ENCODE measurements at regions not wholly inside any gene's neighbourhood (a gene's known extent, or its start where the extent isn't known, plus 50 kb on each side); places are given as distances from the start of the nearest gene placed in this dataset.

GRCh38 chr4:182174979-182175378 is 68.2 kb upstream of the TENM3 start:
- DNase-seq: no peak

GRCh38 chr4:182175788-182176519 is 67.2 kb upstream of the TENM3 start:
- DNase-seq: no peak

- no peak for DNase-seq
Observed at GRCh38 chr4:182177166-182177565, 66.0 kb upstream of the TENM3 start.

- peak; percentile 57 for DNase-seq
Observed at GRCh38 chr4:182179105-182179504, 64.1 kb upstream of the TENM3 start.

GRCh38 chr4:182179751-182180150 is 63.5 kb upstream of the TENM3 start:
- no peak for DNase-seq

GRCh38 chr4:182185491-182185890 is 57.7 kb upstream of the TENM3 start:
- DNase-seq: no peak

GRCh38 chr4:182187674-182188073 is 55.5 kb upstream of the TENM3 start:
- no peak for DNase-seq

GRCh38 chr4:182188622-182189021 is 54.6 kb upstream of the TENM3 start:
- peak; percentile 37 for DNase-seq

GRCh38 chr4:182189103-182189878 is 53.9 kb upstream of the TENM3 start:
- DNase-seq: peak; percentile 98

GRCh38 chr4:182190306-182190705 is 52.9 kb upstream of the TENM3 start:
- no peak for DNase-seq

GRCh38 chr4:182192511-182193181 is 50.6 kb upstream of the TENM3 start:
- peak; percentile 92 for DNase-seq

- no peak for DNase-seq
Observed at GRCh38 chr4:182193311-182193710, 49.9 kb upstream of the TENM3 start.

Measured in fibroblast of skin of right quadriceps (primary cell).